Gastrocnemius medialis (tissue), 4 donors: ENCODE measurements at regions not wholly inside any gene's neighbourhood (a gene's known extent, or its start where the extent isn't known, plus 50 kb on each side); places are given as distances from the start of the nearest gene placed in this dataset.

Experiments
- CTCF ChIP-seq, 5 experiments: fragments of 450-650 bp in 3 of 5; fragments of 200-600 bp in 2 of 5; sonication (generic) in 2 of 5; IDR thresholded peaks in 4 of 5; conservative IDR thresholded peaks in 1 of 5; 1 replicate in 4 of 5; 2 replicates in 1 of 5; pipeline ENCODE4 v1.5.1; 2016 to 2019; ENCODE audit warnings: antibody characterized with exemption in 5 of 5, mild to moderate bottlenecking in 3 of 5, moderate library complexity in 3 of 5
- POLR2A ChIP-seq, 2 donors: fragments of 450-650 bp; IDR thresholded peaks; one replicate each; pipeline ENCODE4 v1.6.1; 2017; ENCODE audit warnings: antibody characterized with exemption in 2 of 2, mild to moderate bottlenecking in 2 of 2, moderate library complexity in 2 of 2

GRCh38 chr3:94539937-94540336 lies 477.1 kb downstream of the NSUN3 start:
- TF ChIP-seq CTCF (IDR thresholded peaks at IDR 0.05 in 4 of 5, conservative IDR thresholded peaks at IDR 0.05 in 1 of 5) (no peak), POLR2A (IDR thresholded peaks at IDR 0.05) (no peak)
